DND-41 (cell line): ENCODE measurements at regions not wholly inside any gene's neighbourhood (a gene's known extent, or its start where the extent isn't known, plus 50 kb on each side); places are given as distances from the start of the nearest gene placed in this dataset.

Source experiments
- ATAC-seq: fragments of 200-7000 bp; cut with Tn5 transposase; 3 replicates; pipeline ENCODE4 v1.9.1; 2021; ENCODE audit warnings: low read depth; ENCODE audit not compliant: insufficient read depth
- DNase-seq: peaks from one replicate; pipeline ENCODE4 v3.0.0-alpha.2; 2020
- H2AFZ ChIP-seq: 2 replicates; pipeline ENCODE4 v1.6.0; 2012; ENCODE audit warnings: low read depth, low read length
- H3K27ac ChIP-seq: 2 replicates; pipeline ENCODE4 v1.5.1; 2012; ENCODE audit warnings: low read length, inconsistent platforms
- H3K27me3 ChIP-seq: fragments of 200-600 bp; sonication (generic); 2 replicates; pipeline ENCODE4 v1.6.0; 2012; ENCODE audit warnings: low read length, mild to moderate bottlenecking, inconsistent platforms; ENCODE audit not compliant: insufficient read depth, poor library complexity
- H3K36me3 ChIP-seq: 2 replicates; pipeline ENCODE4 v1.5.1; 2012; ENCODE audit warnings: low read length, inconsistent platforms; ENCODE audit not compliant: insufficient read depth
- H3K4me1 ChIP-seq: 2 replicates; pipeline ENCODE4 v1.5.1; 2012; ENCODE audit warnings: mild to moderate bottlenecking, low read length; ENCODE audit not compliant: insufficient read depth
- H3K4me2 ChIP-seq: 2 replicates; pipeline ENCODE4 v1.6.0; 2012; ENCODE audit warnings: mild to moderate bottlenecking, moderate library complexity, low read length, inconsistent platforms; ENCODE audit not compliant: insufficient read depth
- H3K4me3 ChIP-seq, 2 experiments: fragments of 200-600 bp in 1 of 2; shearing (Covaris generic) in 1 of 2; 2 replicates each; pipeline ENCODE4 v1.5.1; 2012 to 2016; ENCODE audit warnings: inconsistent platforms in 2 of 2, low read length in 2 of 2, mild to moderate bottlenecking in 2 of 2, low read depth in 1 of 2, moderate library complexity in 1 of 2
- H3K79me2 ChIP-seq: 2 replicates; pipeline ENCODE4 v1.6.0; 2012; ENCODE audit warnings: low read length, inconsistent platforms; ENCODE audit not compliant: insufficient read depth
- H3K9ac ChIP-seq: 2 replicates; pipeline ENCODE4 v1.6.0; 2012; ENCODE audit warnings: low read depth, mild to moderate bottlenecking, inconsistent platforms, low read length, moderate library complexity
- H3K9me3 ChIP-seq: 2 replicates; pipeline ENCODE4 v1.5.1; 2012; ENCODE audit warnings: low read length, moderate library complexity, mild to moderate bottlenecking, inconsistent platforms; ENCODE audit not compliant: insufficient read depth, severe bottlenecking
- H4K20me1 ChIP-seq: 2 replicates; pipeline ENCODE4 v1.6.0; 2012; ENCODE audit warnings: low read length; ENCODE audit not compliant: insufficient read depth
- CTCF ChIP-seq: IDR thresholded peaks from 2 replicates; pipeline ENCODE4 v1.5.1; 2012; ENCODE audit warnings: borderline replicate concordance, low read length, moderate library complexity, mild to moderate bottlenecking; ENCODE audit not compliant: poor library complexity, severe bottlenecking; ENCODE audit errors: extremely low read depth
- EZH2 ChIP-seq: IDR thresholded peaks from 3 replicates; pipeline ENCODE4 v1.6.1; 2012; ENCODE audit warnings: borderline replicate concordance, low read depth, mild to moderate bottlenecking, moderate library complexity, low read length, inconsistent platforms; ENCODE audit not compliant: severe bottlenecking

- H3K4me2 ChIP-seq: no peak overlapping the region
- no peak overlapping the region for H2AFZ ChIP-seq
- ATAC-seq (no peak), DNase-seq (no peak)
- H3K36me3 ChIP-seq: no peaks in the 10 kb centered on the region
- no peak for TF ChIP-seq CTCF
- no peak for TF ChIP-seq EZH2
- no peak overlapping the region for H3K4me3 ChIP-seq
- no peak overlapping the region for H3K9ac ChIP-seq
- H3K79me2 ChIP-seq: no peaks in the 10 kb centered on the region
- no peaks in the 10 kb centered on the region for H3K27me3 ChIP-seq
- no peak overlapping the region for H3K27ac ChIP-seq
- H3K9me3 ChIP-seq: peaks cover 9% of the 10 kb centered on the region
- H3K4me1 ChIP-seq: no peaks in the 10 kb centered on the region
- H4K20me1 ChIP-seq: no peaks in the 10 kb centered on the region
Measured at GRCh38 chr10:76778914-76779795, 858.5 kb downstream of the KCNMA1 start.

DNA sequence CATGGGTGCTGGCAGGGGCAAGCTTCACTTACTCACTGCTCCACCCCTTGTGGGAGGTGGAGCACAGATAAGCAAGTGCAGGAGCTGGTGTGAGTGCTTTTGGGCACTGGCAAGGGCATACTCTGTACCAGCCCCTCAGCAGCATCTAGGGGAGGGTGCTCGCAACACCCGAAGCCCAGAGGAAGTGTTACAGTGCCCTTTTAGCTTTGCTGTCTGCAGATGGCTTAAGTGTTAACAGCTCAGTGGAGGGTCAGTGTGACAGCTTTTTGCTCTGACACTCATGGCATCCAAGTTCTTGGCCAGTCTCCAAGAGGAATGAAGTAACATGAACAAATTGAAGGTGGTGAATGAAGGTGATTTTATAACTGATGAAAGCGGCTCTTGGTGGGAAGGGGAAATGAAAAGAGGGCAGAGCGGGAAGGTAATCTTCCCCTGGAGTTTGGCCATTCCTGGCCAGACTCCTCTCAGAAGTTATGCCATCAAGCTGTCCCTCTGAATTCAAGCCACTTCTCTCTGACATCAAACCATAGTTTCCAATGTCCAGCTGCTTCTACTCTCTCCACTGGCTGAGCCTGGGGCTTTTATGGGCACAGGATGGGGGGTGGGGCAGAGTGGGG is 862.5 kb downstream of the KCNMA1 start:
- Histone ChIP-seq H3K27me3 (no peaks in the 10 kb centered on the region), H4K20me1 (no peaks in the 10 kb centered on the region), H3K27ac (no peak overlapping the region), H3K79me2 (no peaks in the 10 kb centered on the region), H2AFZ (no peak overlapping the region), H3K9me3 (peaks cover 9% of the 10 kb centered on the region), H3K36me3 (no peaks in the 10 kb centered on the region), H3K4me1 (no peaks in the 10 kb centered on the region), H3K4me2 (no peak overlapping the region), H3K9ac (no peak overlapping the region), H3K4me3 (no peak overlapping the region)
- TF ChIP-seq CTCF: no peak
- TF ChIP-seq EZH2: no peak
- ATAC-seq: no peak
- no peak for DNase-seq

GRCh38 chr10:76769582-76769981 is 868.0 kb downstream of the KCNMA1 start:
- no peaks in the 10 kb centered on the region for H3K27me3 ChIP-seq
- H3K4me2 ChIP-seq: no peak overlapping the region
- no peak overlapping the region for H3K9ac ChIP-seq
- ATAC-seq (no peak), DNase-seq (no peak)
- TF ChIP-seq CTCF (no peak), EZH2 (no peak)
- no peaks in the 10 kb centered on the region for H4K20me1 ChIP-seq
- no peak overlapping the region for H3K4me3 ChIP-seq
- no peaks in the 10 kb centered on the region for H3K4me1 ChIP-seq
- no peak overlapping the region for H3K27ac ChIP-seq
- H3K36me3 ChIP-seq: no peaks in the 10 kb centered on the region
- H3K9me3 ChIP-seq: no peaks in the 10 kb centered on the region
- H2AFZ ChIP-seq: no peak overlapping the region
- no peaks in the 10 kb centered on the region for H3K79me2 ChIP-seq
